ENCODE measurements at regions not wholly inside any gene's neighbourhood (a gene's known extent, or its start where the extent isn't known, plus 50 kb on each side); places are given as distances from the start of the nearest gene placed in this dataset.

DNA sequence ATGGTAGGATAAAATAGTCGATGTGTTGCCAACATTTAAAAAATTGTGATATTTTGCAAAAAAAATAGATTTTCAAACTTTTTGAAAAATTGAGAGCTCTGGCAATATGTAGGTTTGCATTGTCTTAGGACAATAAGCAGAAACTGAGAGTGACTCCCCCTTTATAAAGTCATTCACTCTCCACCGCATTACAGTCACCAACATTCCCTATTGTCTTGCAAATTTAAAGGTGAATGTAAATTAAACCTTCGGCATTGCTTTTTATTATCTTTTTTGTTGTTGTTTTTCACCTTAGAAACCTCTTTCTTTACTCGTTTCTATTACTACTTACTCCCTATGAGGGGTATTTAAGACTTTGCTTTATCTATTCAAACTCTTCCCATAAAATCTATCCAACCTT, 944.2 kb downstream of the DTWD2 start:
- DNase-seq (ENCODE audit: low spot score): no peak

DNA sequence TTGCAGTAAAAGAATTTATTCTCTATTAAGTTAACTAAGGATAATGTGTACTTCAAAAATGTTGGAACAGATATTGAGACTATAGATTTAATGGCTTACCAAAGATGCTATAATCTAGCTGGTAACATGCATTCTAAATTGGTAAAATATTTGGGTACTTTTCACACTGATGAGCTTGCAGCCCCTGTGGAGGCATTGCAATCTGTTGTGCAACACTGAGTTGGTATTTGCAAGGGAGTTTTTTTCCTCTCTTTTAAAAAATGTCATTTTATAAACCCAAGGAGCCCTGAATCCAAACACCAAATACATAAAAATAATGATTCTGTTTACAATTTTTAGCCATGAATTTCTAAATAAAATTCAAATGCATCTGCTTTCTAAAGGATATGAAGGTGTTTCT, 944.8 kb downstream of the DTWD2 start:
- no peak for DNase-seq (ENCODE audit: low spot score)

GRCh38 chr5:118042076-118042475, 946.3 kb downstream of the DTWD2 start:
- no peak for DNase-seq (ENCODE audit: low spot score)

DNA sequence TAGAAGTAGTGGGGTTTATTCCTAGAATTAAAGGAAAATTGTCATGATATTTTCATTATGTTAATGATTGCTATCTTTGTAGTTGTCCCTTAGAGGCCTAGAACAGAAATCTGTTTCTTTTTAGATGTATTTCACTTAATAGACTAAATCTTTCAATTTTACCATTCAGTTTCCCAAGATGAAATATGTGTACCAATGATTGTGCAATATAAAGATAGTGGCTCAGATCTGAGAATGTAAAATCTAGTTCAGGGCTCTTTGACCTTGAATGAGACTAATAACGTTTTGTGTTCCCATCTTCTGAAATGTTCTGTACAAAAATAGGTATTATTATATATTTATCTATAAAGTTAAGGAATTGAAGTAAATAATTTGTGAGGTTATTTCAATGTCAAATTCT, 947.9 kb downstream of the DTWD2 start:
- DNase-seq (ENCODE audit: low spot score): no peak

- DNase-seq (ENCODE audit: low spot score): no peak
Measured at GRCh38 chr5:118033686-118034338, 954.5 kb downstream of the DTWD2 start.

GRCh38 chr5:118029807-118030206, 958.5 kb downstream of the DTWD2 start:
- no peak for DNase-seq (ENCODE audit: low spot score)

- no peak for DNase-seq (ENCODE audit: low spot score)
Measured at GRCh38 chr5:118022062-118022461, 966.3 kb downstream of the DTWD2 start.

DNA sequence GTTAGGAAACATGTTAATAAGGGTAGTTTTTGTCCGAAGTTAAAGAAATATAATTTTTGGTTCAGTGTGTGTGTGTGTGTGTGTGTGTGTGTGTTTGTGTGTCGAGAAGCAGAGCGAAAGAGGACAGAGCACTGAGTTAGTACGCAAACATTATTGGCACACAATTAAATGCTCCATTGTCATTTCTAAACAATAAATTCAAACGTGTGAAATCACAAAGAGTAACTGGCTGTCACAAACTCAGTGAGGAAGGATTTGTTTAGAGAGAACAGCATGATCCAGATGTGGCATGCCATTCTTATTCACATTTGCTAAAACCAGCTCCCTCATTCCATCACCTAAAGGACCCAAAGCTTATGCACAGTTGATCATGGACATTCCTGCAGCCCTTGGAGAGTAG, 970.8 kb downstream of the DTWD2 start:
- no peak for DNase-seq (ENCODE audit: low spot score)

- DNase-seq (ENCODE audit: low spot score): no peak
Measured at GRCh38 chr5:118016396-118016795, 972.0 kb downstream of the DTWD2 start.

DNA sequence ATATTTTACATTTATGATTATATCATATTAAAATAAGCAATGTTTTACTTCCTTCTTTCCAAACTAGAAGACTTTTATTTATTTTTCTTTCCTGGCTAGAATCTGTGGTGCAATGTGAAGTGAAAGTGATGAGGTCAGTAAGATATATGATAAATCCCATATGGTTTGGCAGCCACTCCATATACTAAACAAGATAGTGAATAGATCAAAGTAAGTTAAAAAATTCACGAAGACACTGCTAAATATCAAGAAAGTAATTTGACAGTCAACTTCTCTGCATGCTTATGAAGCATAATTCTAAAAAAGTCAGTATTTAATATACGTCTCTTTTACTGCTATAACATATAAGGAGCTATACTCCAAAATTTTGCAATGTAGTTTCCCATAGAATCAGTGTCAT, 972.8 kb downstream of the DTWD2 start:
- DNase-seq (ENCODE audit: low spot score): no peak

GRCh38 chr5:118009741-118010297, 978.5 kb downstream of the DTWD2 start:
- DNase-seq (ENCODE audit: low spot score): no peak

DNA sequence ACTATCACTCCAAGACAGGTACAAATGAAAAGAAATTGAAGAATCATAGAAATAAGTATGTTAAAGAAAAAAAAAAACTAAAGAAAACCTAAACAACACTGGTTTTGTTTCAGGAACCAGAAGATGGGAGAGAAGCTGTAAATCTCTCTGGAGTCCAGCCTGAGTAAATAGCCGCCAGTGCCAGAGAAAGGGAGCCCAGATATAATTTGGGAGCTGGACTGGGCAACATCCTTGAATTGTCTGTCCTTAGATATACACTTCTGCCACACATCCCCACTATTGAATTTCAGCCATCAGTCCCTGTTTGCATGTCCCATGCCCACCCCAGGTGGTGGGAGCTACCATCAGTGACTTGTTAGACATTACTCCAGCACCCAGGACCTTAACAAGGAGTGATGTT, 979.6 kb downstream of the DTWD2 start:
- DNase-seq (ENCODE audit: low spot score): no peak

DNA sequence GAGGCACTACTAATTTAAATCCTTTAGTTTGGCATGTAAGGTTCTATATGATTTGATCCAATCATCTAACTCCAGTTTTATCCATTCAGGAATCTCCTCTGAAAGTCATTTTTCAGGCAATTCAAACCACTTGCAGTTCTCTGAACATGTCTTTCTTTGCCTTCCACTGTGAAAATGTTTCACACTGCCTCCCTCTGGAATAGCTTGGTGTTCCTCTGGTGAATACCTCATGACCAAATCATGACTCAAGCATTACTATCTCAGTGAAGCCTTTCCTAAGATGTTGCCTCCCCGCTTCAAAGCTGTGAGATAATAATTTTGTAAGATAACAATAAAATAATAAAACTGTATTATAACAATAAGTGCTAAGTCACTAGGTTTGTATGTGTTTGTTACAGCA, 981.1 kb downstream of the DTWD2 start:
- DNase-seq (ENCODE audit: low spot score): no peak

- DNase-seq (ENCODE audit: low spot score): no peak
Measured at GRCh38 chr5:118006219-118006618, 982.1 kb downstream of the DTWD2 start.

DNA sequence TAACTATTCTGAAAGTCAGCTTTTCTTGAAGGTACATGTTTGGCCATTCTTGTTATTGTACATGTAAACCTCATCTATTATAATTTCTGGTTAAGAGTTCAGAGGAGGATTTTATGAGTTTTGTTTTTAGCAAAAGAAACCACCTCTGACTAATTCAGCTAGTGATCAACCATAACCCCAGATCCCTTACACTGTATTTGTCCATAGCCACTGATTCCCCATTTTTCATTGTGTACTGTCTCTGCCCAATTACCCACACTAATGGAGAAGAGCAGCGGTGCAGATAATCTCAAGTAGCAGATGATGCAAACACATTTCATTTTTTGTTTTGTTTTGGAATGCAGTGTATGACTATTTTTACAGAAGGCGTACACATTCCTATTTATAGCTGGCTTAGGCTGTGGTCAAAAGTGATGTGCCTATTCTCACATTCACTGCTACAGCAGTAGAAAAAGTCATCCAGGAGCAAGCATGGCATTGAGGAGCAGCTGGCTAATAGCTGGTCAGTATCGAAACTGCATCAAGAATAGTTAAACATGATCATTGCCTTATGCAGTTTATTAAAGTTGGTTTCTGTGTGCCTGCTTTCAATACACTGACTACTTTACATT, 988.3 kb downstream of the DTWD2 start:
- no peak for DNase-seq (ENCODE audit: low spot score)

- no peak for DNase-seq (ENCODE audit: low spot score)
Measured at GRCh38 chr5:117982691-117983090, 1005.7 kb downstream of the DTWD2 start.

GRCh38 chr5:117973785-117974184, 1014.6 kb downstream of the DTWD2 start:
- DNase-seq (ENCODE audit: low spot score): no peak

GRCh38 chr5:117955831-117956230, 1032.5 kb downstream of the DTWD2 start:
- DNase-seq (ENCODE audit: low spot score): no peak

GRCh38 chr5:117954331-117954730, 1034.0 kb downstream of the DTWD2 start:
- no peak for DNase-seq (ENCODE audit: low spot score)

- DNase-seq (ENCODE audit: low spot score): no peak
Measured at GRCh38 chr5:117953272-117953671, 1035.1 kb downstream of the DTWD2 start.

- DNase-seq (ENCODE audit: low spot score): no peak
Measured at GRCh38 chr5:117947836-117948235, 1040.5 kb downstream of the DTWD2 start.

DNA sequence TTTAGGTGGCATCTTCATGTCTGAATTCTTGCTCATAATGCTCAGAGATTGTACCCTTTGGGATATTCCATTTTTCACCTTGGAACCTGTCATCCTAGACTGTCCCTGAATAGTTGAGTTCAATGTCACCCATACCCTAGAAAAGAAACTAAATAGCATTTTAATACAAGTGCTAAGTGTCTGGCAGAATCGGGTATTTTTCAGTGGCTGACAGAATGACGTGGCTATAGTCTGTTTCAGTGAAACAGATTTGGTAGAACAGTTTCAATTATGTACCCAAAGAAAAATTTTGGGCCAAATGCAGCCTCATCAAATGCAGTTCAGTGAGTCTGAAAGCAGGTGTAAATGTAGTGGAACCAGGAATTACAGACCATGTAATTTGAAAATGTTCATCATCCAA, 1041.2 kb downstream of the DTWD2 start:
- no peak for DNase-seq (ENCODE audit: low spot score)

- DNase-seq (ENCODE audit: low spot score): no peak
Measured at GRCh38 chr5:117945258-117945657, 1043.1 kb downstream of the DTWD2 start.

DNA sequence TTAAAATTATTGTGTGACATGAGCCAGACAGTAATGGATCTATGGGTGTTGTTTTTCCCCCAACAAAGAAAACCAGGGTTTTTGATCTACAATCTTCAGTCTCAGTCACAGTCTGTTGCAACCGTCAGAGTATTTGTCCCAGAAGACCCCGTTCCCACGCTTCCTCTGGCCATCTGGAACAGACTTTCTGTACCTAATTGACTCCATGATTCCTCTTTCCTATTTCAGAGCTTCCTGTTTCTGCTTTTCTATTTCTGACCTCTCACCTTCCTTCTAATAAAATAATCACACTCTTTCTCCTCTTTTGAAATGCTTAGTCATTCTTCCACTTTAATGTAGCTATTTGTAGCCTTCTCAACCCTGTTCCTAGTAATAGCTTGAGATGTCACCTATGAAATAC, 1044.8 kb downstream of the DTWD2 start:
- no peak for DNase-seq (ENCODE audit: low spot score)
